Stimulated activated CD8-positive, alpha-beta memory T cell treated with anti-CD3 and anti-CD28 coated beads, Interleukin-2, amount 100 ng/mL, for 48 hours (primary cell): ENCODE measurements at regions not wholly inside any gene's neighbourhood (a gene's known extent, or its start where the extent isn't known, plus 50 kb on each side); places are given as distances from the start of the nearest gene placed in this dataset.
"Not testable (repeated sequence)": the region's sequence is repeated elsewhere in the genome, so short reads cannot be mapped to it uniquely, and the experiment has no call there.

ENCODE experiments used
- DNase-seq, 2 donors: peaks; one replicate each; pipeline ENCODE4 v3.0.0-alpha.2; 2020; ENCODE audit warnings: low read depth in 2 of 2

DNA sequence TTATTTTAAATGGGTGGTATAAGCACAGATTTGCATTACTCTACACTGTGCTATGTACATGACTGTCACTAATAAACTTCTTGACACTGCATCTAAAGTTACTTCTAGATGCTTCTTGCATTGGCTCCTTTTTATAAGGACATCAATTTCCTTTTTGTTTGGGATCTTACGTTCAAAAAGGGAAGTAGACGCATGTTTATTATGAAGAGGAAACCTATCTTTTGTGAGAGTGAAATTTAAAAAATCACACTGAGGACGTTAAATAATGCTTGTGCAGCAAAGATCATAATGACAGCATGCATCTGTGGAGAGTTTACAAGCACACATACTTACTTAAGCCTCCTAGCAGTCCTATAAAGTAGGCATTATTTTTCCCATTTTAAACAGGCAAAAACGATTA is 479.5 kb downstream of the CD83 start:
- no peak for DNase-seq

DNA sequence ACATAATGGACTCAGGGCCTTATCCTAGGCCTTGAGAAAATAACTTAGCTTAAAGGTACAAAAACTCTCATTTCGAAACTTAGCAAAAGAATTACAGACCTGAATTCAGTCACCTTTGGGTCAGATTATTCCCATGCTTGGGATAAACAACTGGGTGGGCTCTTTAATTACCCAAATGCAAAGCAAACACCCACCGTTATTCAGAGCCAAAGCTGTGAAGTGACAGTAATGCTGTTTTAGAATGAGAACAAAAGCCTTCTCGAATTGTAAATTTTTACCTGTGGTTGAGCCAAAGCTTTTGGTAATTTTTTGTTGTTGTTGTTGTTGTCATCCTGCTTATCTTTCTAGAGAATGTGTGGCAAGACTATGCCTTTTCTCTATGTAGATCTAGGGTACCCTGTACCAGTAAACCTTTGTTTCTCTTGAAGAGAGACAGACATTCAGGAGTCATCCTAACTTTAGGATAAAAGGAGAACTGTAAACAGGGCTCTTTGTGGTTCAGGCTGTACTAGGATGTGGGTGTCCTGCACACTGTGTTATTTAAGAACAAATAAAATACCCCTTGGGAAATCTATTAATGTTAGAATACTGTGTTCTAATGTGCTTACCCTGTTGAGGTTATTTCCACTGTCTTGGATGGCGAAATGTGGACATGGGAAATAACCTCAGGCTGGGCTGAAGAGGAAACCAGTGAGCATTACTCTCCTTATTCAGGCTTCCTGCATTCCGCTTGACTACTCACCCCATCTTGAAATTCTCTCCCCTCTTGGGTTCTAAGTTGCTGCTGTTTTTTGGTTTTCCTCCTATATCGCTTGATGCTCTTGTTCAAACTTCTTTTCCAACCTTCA is 480.7 kb downstream of the CD83 start:
- no peak for DNase-seq

DNA sequence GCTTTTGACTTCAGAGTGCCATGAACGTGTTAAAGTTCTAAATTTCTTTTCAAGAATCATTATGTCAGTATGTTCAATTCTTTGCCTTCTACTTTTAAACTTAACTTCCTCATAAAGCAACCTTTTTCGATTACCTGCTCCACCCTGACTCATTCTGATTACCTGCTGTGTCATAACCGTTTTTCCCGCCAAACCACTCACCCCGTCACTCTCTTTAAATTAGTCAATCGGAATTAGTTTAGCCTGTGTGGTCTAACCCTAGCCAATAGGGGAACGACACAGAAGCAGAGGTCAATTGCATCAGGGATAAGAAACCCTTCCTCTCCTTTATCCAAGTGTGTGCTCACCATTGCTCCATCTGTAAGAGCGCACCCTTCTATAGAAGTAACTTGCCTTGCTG is 482.7 kb downstream of the CD83 start:
- not testable (repeated sequence) for DNase-seq

DNA sequence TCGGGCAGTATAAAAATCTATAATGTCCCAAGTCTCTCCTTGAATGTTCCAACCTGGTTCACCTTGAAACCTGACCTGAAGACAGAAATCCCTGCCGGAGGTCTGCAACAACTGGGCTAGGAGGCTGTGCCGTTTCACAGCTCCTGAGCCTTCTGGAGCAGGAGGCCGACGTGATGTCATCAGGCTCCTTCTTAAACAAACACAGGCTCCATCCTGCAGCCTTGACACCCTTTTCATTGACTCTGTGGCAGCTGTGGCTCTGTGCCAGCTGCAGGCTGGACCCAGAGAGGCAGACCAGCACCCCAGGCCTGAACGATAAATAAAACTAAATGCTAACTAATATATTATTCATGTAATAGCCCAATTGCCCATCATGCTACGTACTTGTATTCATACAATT is 483.9 kb downstream of the CD83 start:
- DNase-seq: no peak

DNA sequence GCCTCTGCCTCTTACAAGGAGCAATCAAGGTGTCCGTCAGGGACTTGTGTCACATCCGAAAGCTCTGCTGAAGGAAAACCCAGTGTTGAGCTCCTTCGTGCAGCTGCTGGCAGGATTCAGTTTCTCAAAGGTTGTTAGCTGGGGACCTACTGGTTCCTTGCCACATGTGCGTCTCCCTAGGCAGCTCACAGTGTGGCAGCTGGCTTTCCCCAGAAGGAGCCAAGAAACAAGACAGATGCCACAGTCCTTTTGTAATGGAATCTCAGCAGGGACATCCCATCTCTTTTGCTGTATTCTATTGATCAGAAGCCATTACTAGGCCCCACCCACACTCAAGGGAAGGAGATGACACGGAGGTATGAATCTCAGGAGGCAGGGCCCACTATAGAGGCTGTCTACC is 488.8 kb downstream of the CD83 start:
- DNase-seq: no peak

DNA sequence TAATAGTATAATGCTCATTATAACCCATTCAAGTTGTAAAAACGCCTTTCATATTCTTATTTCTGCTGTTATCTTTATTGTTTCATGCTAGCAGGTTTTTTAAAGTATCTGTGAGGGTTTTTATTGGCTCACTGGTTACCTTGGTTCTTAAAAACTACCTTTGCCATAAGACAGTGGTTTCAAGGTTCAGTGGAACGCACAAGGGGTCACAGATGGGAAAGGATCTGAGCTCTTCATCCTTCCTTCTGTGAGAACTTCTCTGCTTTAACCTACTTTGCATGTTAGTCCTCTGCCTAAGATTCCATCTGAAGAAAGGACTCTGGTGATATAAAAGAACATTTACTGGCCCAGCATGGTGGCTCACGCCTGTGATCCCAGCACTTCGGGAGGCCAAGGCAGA is 492.6 kb downstream of the CD83 start:
- DNase-seq: no peak

DNA sequence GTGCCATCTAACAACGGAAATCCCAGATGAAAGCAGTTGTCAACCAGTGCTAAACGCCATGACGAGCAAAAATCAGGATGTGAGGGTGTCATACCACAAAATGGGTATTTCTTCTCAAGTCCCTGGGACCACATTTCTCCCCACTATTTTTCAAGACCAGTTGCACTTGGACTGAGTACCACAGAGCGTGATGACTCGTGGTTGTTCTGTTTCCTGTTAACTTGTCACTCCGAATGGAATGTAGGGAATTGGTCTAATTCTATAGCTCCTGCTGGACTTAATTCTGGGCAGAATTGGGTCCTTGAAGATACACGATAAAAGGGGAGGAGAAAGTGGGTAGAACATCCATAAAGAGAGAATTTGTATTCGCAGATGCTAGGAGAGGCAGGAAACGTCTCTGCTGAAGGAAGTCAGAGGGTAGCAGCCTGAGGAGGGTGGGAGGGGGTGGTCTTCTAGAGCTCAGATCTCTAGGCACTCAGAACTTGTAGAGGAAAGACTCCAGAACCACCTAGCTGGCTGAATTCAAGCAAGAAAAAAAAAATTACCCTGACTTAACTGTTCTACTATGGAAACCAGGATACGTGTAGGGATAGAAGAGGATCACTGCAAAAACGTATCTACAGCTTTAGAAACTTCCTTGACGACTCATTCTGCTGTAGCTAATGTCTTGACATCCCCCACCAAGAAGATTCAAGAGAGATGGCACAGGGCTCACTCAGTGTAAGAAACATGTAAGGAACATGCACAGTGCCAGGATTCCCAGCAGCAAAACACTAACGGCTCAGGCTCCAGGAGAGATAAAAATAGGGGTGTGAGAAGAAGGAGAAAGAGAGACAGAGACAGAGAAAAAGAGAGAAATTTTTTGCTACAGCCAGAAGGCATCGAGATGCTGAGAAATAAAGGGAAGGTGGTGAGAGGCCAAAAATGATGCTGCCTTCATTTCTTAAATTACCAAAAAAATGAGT is 494.7 kb downstream of the CD83 start:
- DNase-seq: no peak

DNA sequence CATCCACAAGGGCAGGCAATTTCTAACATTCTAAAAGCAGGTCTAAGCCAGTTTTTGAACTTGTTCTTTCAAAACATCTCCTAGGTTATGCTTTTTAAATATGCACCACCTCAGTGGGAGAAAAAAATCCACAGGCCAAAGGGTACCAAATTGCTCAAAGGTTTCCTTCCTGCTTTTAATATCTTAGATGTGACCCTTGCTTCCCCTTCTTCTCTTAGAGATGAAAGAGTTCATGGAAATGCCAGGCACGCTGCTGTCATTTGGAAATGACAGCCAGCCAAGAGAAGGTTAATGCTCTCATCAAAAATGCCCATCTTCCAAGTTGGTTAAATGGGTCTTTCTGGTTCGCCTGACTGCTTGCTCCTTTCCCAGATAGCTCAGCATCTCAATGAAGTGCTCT is 497.1 kb downstream of the CD83 start:
- no peak for DNase-seq

DNA sequence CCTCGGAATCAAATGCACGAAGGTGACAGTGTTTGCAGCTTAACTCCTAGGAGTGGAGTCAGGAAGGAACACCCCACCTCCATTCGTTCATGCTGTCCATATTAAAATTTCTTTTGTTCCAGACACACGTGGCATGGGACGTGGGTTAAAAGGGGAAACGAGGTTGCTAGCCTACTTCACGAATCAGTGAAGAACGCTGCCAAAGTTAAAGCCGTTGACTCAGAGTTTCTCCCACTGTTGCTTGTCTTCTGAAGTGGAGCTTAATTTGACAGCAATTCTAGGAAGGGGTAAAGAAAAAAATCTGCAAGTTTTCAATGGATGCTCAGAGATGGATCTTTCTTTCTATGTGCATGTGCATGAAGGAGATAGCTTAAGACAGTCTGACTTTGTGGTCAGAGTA is 499.1 kb downstream of the CD83 start:
- DNase-seq: no peak

DNA sequence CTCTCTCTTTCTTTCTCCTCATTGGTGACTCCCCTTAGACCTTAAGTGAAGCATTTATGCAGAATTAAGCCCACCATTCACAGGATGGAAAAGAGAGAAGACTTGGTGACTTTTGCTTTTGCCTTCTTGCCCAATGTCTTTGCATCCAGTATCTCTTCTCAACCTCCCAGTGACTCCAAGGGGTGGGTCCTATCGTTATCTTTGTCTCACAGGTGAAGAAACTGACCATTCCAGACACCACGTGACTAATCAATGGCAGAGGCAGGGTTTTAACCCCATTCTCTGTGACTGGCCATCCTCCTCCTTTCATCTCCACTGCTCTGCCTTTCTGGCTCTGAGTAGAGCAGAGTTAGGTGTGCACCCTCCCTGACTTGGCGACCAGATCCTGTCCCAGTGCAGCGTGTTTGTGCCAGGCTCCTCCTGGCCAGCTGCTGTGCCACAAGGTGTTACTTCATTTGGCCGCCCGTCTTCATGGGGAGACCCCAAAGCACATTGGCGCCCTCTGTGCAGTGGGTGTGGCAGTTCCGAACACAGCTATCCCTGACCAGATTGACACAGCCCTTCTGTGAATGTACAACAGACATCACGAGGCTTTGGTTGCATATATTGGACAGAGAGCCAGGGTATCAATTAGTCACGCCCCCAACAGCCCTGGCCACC is 501.3 kb downstream of the CD83 start:
- no peak for DNase-seq

DNA sequence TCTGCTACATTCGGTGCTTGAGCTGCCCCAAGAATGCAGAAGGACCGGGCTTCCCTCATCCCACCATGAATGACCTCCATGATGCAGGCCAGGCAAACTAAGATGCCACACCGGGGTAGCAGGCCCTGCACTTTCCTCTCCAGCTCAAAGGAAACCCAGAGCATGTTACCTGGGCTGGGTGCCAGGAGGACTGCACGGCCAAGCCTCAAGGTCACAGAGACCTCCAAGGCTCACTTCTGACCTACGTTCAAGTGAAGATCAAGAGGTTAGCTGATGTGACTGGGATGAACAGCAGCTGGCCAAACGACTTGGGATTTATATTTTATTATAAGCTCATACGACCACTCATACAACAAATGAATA is 501.8 kb downstream of the CD83 start:
- no peak for DNase-seq

DNA sequence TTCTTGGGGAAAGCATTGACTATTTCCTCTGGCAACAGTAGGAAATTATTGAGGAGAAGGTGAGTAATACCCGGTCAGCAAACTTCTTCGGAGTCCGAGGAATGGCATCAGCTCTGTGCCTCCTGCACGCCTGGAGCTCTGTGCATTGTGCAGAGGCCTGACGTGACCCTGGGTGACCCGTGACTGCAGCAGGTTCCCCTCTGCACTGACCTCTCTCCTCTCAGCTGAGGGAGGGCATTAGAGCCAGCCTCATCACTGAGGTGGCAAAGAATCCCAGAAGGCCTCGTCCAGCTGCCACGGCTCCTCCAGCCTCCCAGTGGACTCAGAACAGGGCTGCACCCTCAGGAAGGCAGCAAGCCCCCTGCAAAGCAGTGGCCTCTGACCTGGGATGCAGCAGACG is 502.9 kb downstream of the CD83 start:
- DNase-seq: no peak

DNA sequence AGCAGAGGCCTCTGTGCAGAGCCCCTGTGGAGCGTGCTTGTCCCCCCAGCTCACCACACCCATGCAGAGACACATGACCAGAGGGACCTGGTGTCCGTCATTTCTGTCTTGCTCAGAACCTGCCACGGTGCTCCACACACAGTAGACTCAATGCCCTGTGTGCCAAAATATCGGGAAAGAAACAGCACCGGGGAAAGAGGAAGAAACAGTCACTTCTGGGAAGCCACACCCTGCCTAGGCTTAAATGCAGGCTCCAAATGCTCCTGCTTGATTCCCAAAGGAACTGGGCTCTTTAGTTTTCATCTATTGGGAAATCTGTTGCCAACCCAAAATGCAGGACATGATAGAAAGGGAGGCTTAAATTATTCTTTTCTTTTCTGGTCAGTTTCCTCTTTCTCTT is 503.9 kb downstream of the CD83 start:
- DNase-seq: no peak

DNA sequence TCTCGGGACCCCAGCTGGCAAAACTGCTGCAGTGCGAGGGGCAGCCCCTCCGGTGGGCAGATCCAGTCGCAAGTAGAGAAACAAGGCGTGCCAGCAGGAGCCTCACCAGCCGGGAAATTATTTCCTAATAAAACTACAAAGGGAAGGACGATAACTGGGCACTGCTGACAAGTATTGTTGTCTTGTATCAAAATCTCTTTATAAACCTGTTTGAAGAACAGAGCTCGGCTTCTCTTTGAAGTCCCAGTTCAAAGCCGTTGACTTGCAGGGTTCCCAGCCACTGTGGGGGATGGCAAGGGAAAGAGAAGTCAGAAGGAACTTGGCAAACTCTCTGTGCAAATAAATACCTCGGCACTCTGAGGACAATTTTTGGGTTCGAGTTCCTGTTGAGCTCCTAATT is 504.5 kb downstream of the CD83 start:
- DNase-seq: no peak

DNA sequence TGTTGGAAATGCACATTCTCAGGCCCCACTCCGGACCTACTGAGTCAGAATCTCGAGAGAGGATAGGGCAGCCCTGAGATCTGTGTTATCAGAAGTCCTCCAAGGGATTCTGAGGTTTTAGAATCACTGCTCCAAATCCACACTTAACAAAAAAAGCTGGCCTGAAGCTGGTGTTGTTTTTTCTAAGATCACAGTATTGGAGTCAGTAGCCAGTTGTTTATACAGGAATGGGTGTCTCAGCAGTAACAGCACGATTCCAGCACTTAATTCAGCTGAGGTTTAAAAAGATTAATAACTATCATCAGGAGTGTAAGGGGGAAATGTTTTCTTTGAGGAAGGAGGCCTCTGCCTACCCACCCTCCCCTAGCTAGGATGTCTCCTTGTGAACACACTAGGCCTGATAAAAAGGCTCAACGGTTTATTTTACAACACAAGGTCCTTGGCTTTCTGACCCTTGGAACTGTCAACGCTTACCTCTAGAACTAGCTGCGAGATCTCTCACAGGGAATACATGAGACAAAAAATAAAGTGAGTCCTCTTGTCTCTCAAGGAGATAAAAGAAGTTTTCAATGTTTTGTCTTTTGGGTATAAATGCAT is 505.4 kb downstream of the CD83 start:
- no peak for DNase-seq

DNA sequence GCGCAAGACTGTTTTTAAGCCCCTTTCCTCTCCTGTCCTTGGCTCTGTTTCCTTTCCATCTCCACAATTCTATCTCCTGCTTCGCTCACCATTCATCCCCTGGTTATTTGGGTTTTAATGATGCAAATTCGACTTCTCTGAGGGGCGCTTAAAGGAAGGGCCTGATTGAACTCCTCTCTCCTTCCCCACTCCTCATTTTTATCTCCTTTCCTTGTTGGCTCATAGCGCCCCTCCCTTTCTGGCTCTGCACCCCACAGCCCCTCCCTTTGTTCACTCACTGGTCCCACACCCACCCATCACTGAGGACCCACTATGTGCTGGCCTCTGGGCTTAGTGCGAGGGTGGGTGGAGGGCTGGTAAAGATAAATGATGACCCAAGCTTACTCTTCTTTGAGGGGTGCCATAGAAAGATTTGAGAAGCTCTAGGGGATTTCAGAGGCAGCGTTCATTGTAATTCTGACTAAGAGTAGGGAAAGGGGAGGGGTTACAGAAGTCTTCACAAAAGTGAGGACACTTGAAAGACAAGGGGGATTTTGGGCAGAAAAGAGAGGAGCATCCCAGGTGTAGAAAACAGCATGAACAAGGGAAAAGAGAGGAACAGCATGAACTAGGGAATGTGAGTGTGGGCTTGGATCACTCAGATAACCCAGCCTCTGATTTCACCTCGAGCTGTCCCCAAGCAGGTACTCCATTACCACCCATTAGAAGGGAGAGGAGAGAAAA is 507.8 kb downstream of the CD83 start:
- DNase-seq: no peak

DNA sequence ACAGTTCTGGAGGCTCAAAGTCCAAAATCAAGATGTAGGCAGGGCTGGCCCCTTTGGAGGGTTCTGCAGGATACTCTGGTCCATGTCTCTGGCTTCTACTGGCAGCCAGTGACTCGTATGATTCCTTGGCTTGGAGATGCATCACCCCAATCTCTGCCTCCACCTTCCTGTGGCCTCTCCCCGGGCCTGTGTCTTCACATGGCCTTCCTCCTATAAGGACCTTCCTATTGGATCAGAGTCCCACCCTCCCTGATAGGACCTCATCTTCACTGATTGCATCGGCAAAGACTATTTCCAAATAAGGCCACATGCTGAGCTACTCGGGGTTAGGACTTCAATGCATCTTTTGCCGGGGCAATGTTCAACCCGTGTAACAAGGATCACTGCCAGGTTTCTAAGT is 509.0 kb downstream of the CD83 start:
- no peak for DNase-seq

DNA sequence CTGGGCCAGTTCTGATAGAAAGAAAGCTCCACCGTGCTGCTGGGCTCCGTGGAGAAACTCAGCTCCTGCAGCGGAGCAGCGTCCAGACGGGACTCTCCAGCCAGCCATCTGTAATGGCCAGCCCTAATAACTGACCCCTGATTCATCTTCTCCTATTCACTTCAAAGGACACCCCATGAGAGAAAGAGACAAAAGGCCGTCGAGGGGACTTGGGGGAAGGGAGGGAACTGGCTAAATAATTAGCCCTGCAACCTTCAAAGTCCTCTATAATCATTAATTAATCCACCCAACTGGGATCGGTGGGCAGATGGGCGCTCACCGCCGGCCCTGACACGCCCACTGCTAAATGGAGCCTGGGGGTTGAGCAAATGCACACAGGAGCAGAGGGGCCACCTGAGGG is 512.4 kb downstream of the CD83 start:
- no peak for DNase-seq

DNA sequence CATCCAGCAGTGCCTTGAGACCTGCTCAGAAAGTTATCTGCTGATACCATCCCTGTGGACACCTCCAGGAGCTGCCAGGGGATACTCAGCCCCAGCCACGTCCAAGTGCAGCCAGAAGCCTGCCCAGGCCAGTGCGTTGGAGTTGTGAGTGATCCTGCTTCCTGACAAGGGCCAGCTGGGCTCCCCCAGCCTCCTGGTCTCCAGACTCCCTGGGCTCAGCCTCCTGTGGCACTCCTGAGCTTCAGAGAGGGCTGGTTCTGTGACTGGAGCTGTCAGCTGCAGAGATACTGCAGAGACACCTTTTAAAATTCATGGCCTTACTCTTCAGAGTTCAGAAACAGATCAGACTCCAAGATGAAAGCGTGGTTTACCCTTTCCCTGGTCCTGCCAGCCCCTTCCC is 515.9 kb downstream of the CD83 start:
- DNase-seq: no peak

DNA sequence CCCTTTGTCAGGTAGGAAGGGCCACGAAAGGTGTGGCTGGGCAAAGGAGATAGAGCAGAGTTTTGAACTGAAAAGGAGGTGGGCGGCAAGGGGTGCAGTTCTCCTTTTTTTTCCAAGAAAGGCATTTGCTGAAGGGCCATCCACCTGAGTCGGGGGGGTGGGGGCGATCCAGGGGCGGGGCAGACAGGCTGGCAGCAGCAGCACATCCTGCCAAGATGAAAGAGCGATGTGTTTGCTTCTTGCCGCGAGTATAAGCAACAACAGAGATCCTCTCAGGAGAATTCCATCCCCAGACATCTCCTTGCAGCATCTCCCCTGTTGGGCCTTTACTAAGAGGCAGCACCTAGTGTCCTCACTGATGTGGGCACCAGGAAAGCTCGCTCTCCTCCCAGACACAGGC is 516.5 kb downstream of the CD83 start:
- DNase-seq: no peak

DNA sequence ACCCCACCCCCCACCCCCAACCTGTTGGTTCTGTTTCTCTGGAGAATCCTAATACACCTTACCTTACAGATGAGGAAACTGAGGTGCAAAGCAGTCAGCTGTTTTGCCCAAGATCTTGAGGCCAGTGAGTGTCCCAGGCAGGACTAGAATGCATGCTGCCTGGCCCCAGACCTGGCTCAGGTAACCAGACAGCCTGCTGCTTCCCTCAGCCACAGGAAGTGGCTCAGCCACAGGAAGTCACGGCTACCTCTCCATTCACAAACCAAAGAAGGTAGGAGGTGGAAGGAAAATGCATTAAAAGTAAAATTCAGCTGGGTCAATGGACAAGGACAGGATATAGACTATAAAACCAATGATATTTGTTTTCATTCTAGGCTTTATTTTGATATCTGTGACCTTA is 517.6 kb downstream of the CD83 start:
- peak in 1 of 2 donors; percentile 7 for DNase-seq
